RKO (cell line): ENCODE measurements at regions not wholly inside any gene's neighbourhood (a gene's known extent, or its start where the extent isn't known, plus 50 kb on each side); places are given as distances from the start of the nearest gene placed in this dataset.
A peak's percentile ranks its signal among the peaks of the same experiment; 100 is the strongest.

ENCODE experiments used
- DNase-seq: peaks from one replicate; pipeline ENCODE4 v3.0.0-alpha.2; 2016; ENCODE audit warnings: low spot score

DNA sequence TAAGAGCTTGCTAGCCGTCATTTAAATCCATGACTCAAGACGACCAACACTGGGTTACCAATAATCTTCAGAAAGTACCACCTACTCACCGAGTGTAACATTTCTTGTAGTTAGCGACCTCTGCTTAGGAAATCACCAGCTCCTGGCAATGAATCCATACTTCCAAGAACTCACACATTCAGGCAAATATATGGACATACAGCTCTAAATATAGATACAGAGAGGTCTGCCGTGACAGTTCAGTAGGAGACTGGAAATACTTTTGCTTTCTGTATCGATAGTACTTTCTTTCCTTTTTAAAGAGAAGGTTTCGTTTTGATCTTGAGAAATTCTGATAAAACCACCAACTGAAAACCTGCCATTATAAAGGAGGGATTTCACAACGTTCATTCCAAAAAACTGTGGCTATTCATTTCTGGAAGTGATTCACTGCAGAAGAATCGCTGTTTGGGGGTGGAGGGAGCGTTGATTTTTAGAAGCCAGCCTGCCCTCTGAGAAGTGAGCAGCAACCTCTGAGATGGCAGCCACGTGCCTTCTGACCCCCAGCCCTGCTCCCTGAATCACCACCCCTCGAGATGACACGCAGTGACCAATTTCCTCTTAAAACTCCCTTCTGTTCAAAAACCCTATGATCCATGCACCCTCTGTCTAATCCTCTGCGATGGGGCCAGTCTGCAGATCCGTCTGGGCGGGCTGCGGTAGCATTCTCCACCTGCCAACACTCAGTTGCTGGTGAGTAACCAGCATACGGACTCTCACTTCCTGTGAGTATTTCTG is 179.0 kb upstream of the KLF14 start:
- peak; percentile 100 for DNase-seq

DNA sequence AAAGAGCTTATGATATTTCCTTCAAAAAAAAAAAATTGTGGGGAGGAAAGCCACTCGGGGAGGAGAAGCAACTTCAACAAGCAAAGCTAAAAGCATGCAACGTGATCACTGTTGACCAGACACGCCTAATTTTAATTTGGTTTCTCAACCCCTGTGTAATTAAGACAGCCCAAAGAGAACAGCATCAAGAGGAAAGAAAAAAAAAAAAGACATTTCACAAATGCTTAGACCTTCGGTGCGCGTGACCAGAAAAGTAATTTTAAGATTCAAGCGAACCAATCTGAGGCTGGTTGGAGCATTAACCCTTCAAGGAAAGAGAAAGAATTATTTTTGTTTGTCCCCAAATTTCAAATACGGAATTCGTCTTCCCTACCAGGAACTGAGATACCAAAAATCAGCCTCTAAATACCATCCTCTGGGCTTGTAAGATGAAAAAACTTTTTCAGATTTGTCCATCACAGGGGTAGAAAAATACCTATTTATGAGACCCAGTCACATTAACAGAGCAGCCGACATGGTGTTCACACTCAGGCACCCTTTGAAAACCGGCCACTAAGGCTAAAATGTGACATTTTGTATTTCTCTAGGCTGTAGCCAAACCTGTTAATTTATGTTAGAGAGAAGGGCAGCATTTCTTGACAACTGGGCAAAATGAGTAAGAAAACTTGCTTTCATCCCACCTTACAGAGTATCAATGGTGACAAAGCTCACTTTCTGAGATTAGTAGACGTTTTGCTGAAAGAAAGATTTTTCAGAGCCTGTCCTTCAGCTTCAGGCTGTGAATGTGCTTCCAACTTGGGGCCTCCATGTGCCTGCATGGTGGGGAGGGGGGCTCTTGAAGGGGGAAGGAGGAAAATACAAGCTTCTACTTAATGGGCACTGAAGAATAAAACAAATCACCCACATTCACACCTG is 179.9 kb upstream of the KLF14 start:
- DNase-seq, result peak; percentile 69

DNA sequence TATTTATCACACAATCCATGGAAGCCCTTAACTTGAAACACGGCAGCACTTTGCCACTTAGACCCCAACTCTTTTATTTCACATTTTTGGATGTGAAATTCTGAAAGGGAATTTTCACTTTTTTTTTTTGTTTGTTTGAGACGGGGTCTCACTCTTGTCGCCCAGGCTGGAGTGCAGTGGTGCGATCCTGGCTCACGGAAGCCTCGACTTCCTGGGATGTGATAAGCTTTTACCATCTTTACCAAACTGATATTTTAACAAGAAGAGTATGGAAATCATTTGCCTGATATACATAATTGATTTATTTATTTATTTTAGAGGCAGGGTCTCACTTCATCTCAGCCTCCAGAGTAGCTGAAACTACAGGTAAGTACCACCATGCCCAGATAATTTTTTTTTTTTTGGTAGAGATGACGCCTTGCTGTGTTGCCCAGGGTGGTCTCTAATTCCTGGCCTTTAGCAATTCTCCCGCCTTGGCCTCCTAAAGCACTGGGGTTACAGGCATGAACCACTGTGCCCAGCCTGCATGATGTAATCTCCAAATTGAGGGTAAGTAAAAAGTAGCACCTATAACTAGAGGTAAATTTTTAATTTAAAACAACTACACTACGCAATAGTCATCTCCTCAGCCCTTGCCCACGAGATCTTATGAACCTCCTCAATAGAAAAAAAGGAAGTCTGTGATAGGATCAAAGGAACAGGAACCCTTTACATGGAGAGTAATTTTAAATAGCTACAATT is 180.7 kb upstream of the KLF14 start:
- DNase-seq, result peak; percentile 65

DNA sequence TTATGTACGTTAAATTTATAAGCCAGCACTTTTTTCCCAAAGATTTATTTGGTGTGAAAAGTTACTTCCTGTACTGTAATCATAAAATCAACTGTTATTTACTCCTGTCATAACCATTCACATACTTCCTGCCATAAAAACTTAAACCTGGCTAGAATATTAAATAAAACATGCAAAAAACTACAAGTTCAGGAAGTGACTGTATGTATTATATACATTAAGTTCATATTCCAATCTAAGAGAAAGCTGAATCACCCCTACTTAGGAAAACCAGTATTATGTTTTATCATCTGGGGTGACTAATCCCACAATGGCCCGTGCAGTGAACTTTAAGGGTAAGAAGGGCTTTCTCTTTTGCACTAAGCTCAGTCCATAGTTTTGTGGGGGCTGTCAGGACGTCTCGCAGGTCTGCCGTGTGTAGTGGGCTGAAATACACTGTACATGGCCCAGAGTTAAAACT is 183.7 kb upstream of the KLF14 start:
- peak; percentile 99 for DNase-seq

DNA sequence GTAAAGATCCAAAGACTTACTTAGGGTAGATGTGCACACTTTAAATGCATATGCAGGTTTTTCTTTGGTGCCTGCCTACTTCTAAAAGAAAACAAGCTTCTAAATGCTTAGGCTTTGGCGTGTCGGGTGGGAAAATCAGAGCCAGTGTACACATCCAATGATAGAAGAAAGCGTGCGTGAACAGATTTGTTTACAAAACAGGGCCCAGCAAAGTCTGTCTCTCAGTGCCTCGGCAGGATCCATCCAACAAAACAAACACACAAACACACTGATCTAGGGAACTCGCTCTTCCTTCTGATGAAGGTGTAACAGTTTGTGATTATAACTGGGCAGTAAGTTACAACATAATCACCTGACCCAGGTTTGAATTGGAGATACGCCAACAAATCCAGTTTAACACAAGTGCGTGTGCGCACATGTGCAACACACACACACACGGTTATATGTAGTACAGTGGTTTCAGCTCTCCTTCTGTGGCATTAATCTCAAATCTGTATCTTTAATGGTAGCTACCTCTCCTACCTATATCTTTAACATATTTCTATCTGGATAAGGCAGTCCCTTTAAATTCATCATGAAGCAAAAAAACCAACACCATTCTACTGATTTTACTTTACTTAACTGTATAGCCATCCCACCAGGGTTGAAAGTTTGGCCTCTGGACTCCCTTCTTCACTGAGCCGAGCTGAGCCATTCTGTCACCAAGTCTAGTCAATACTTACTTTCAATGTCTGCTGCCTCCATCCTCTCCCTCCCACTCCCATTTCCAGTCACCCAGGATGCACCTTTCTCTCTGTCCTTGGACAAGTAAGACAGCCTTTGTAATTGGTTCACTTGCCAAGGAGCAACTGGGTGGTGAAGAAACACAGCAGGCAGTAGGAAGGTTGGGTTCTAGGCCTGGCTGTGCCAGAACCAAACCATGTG is 184.4 kb upstream of the KLF14 start:
- DNase-seq, result peak; percentile 84

DNA sequence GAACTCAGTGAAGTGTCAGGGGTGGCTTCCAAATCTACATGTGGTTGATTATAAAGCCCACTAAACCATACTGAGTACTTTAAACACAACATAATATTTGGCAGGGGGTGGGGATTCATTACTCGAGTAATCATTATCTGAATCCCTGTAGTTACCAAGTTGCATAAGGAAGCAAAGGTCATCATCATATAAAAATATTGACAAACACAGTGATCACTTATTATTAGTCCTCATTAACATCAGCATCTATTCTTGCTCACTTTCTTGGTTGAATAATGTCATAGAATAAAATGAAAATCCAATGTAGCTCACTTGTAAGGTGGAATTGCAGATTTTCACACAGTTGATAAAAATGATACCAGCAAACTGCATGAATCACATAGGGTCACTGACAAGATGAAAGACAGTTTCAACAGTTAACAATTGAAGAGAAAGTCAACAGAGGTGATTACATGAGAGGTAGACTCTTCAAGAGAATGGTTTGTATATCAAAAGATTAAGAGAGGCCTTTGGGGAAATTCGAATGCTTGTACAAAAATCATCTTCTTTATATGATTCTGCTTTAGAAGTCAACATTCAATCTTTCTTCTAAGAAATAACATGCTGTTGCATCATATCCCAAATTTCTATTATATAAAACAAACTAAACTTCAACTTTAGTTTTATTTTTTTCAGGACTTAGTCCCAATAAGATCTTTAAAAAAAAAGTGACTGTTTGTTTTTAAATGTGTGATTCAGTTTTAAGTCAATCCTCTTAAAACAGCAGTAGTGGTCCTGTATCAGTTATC is 185.5 kb upstream of the KLF14 start:
- DNase-seq, result no peak

DNA sequence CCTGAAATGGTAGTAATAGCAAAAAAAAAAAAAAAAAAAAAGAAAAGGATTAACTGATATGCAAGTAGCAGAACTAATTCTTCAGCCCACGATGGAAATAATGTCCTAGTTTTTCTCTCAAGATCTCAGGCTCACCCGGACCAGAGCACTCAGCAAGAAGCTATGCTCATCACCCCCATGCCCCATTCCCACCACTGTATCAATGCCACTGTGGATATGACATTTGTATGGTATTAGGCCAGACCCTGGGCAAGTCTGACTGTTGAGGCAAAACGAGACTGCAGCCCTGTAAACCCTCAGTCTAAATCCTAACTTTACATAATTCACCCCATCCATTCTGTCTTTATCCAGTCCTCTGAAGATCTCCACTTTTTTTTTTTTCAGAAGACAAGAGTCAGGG is 186.1 kb upstream of the KLF14 start:
- DNase-seq, result no peak

DNA sequence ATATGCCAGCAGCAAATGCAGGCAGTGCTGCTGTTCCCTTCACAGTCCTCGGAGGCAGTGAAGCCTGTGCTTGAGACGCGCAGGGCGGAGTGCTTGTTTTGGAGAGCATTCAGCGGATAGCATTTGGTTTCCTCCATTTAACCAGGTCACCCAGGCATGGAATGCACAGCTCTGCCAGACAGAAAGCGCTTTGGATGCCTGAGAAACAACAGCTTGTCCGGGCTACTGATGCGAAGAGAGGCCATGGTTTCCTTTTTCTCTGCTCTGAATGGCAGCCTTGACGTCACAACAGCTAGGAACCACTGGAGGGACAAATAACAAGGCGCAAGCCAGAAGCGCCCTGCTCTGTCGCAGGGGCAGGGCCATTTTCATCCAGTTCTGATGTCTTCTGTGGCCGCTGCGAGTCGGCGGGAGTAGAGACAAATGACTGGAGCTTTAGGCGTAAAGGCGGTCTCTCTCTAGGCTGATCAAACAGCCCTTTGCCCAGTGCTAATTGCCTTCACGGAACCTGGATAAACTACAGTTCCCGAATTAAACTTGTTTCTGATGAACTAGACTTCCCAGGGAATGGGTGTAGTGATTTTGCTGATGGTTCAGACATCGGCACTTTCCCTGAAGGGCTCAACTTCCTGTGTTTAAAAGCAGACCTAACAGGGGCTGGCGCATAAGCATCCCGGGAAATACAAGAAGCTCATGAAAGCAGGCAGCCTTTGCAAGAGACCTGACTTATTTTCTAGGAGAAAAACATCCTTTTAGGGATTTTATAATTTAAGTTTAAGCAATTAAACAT is 187.6 kb upstream of the KLF14 start:
- no peak for DNase-seq

DNA sequence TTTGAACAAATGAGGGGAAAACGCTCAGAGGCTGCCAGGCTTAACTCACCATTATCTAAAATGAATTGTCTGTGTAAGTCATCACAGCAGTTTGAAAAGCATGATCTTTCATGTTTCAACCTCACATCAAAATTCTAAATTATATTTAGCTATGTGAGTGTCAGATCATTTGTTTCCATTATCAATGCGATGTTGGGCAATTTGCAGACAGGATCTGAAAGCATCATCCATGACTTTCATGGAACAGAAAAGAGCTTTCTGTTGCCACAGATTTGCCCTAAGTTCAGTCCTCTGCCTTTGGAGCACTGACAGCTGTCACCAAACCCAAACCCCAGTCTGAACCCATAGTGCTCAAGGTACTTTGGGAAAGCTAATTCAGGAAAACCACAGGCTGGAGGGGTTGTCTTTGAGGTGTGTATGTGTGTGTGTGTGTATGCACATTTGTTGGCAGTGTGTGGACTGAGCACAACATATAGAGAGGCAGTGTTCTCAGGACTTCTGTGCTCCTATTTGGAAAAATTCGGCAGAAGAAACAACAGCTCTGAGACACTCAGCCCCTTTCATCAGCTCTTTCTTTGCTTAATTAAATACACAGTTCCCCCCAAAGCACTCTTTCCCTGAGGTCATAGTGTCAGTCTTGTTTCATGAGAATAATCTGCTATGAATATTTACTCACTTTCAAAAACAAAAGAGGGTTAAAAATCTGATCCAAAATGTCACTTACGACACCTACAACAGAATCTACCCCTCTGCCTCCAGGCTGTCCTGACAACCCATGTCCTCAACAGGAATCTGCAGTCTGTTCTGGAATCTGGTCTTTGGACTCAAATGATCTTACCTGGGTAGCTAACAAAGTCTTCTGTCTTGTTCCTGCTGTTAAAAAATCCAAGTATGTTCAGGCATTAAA is 188.5 kb upstream of the KLF14 start:
- DNase-seq, result no peak

DNA sequence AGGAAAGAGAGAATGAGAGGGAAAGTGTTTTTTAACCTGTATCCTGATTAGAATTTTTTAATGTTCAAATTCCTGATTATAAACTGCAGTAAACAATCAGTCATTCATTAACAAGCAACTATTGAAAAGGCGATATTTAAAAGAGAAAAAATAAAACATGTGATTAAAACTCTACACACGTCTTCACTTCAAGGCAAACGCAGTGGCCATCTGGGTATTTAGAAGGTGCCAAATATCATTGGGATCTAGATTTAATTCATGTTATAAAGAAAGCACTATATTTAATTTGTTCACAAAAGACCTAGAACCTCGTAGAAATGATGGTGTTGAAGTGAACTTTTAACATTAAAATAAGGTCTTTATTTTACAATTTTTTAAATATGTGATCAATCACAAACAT is 189.4 kb upstream of the KLF14 start:
- DNase-seq, result no peak

DNA sequence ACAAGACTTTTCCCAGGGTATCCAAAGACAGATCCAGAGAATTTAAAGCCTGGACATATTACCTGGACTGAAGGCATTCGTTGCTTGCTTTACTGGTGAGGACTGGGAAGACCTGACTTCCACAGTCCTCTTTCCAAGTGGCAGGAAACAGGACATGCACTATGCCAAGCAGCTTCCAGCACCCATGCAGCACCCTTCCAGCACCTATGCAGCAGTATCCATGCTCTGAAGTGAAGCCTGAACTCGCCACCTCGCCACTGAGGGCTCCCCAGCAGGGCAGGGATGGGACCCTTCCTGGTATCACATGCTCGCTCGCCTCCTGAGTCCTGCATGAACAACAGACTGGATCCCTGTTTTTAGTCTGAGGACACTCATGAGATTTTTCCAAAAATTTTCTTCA is 189.9 kb upstream of the KLF14 start:
- DNase-seq, result peak; percentile 83

DNA sequence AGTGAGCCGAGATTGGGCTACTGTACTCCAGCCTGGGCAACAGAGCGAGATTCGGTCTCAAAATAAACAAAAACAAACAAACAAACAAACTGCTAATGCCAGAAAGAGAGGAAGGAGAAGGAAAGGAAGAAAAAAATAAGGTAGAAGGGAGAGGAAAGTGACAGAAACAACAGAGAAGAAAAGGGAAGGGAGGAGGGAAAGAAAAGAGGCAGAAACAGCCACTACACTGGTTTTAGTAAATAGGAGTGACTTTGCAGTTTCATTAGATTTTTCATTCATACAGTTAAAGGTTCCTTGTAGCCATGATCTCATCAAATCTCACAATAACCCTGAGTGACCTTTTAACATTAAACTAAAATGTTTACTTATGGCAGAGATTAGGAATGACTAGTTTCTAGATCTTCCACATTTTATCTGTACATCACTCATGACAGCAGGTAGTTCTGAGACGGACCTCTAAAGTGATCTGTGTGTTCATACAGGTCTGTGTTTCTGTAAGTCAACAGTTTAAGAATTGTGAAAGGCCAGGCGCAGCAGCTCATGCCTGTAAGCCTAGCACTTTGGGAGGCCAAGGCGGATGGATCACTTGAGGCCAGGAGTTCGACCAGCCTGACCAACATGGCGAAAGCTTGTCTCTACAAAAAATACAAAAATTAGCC is 191.3 kb upstream of the KLF14 start:
- peak; percentile 75 for DNase-seq

DNA sequence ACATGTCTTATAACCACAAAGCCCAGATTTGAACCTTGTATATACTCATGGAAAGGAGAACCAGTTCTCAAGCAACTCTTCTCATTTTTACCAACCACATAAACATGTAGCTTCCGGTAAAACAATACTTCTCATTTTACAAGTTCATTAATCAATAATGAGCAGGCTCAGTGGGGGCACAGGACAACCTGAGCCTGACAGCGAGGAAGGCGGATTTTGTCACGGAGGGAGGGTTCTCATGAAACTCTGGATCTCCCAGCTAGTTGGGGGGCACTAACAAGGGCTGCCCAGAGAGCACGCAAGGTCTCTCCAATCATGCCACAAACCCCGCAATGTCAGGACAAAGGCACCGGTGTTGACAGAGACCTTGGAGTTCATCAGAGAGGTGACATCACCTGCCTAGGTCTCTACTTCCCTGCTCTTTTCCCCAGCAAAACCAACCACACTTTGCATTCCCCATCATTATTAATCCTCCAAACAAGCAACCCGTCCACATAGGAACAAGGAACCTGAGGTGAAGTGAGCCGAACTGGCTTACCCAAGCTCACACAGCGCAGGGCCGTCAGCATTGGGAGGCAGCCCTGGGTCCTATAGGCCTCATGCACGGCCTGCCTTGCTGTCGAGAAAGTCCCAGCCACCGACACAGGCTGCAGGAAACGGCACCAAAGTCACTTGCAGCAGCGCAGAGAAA is 192.1 kb upstream of the KLF14 start:
- peak; percentile 77 for DNase-seq

DNA sequence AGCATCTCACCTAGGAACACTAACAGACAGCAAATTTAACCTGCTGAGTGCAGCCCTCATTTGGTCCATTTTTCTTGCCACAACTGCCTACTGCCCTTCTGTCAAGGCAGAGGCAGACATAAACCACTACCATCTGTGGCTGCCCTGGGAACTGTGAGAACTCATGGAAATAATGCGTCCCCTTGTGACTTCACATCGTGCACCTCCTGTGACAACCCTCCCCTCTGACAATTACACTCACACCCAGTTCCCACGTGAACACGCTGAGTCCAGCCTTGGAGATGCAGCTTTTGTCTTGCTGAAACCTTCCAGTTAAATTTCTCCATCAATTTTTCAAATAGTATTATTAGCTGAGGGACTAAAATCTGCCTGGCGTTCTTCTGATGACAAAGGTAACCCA is 193.1 kb upstream of the KLF14 start:
- DNase-seq, result peak; percentile 87

DNA sequence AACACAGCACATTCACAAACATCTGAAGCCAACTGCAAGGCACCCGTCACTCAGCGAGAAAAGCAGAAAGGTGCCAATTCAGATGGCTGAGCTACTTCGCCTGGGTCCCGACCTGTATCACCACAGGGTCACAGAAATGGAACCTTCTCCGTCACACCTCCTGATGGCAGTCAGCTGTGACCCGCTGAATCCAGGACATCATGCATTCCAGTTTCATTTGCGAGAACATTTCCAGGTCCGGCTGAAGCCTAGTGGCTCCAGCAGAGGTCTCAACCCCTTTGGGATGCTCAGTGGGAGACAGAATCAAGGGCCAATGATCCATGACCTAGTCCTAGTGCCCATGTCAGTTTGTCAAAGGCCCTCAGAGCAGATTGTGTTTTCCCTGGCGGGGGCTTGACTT is 193.6 kb upstream of the KLF14 start:
- DNase-seq, result no peak

DNA sequence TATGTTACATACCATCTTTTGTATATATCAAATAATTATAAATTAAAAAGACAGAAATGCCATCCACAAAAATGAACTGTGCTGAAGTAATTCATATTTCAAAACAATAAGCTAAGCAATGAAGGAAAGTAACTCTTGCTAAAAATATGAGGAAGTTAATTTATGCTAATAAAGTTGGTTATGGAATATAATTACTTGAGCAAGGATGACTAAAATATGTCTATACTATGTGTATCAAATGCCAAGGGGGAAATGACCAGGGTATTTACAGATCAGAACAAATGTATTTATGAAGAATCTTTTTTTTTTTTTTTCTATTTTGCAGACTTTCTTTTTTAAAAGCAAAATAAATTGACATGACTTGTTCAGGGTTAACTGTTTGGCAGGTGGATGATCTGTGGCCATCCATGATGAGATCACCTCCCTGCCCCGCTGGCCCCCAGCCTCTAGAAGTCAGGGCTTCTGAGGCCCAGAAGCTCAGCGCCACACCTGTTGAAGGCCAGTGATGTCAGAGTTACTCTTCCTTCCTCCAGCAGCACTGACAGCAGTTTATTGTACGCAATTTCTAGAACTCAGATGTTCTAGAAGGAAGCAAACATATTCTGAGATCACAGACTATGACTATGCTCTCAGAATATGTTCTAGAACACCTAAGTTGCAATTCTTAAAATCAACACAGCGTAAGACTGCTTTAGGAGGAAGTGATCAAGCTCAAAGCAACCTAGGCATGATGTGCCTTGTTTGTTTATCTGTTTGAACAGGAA is 196.1 kb upstream of the KLF14 start:
- DNase-seq, result peak; percentile 99

DNA sequence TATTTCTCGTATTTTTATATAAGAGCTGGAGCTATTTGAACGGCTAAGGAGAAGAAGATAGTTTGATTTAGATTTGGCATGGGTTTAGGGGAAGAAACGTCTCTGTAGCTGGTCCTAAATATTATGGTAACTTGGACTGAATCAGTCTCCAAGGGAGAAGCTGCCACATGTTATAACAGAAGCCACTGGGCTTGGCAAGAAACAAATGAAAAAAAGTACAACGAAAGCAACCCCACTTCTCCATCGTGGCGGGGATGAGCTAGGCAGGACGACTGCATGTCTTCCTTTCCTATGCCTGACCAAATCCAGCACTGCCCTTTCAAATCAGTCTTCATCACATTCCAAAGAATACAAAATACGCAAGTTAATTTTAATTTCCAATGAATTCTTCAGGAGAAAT is 196.7 kb upstream of the KLF14 start:
- DNase-seq, result no peak
